HG03196 (cell line): ENCODE measurements at regions not wholly inside any gene's neighbourhood (a gene's known extent, or its start where the extent isn't known, plus 50 kb on each side); places are given as distances from the start of the nearest gene placed in this dataset.
"Not testable (repeated sequence)": the region's sequence is repeated elsewhere in the genome, so short reads cannot be mapped to it uniquely, and the experiment has no call there.

Source experiments
- ATAC-seq: cut with Tn5 transposase; IDR thresholded peaks from one replicate; pipeline ENCODE4 v1.9.1; 2021; ENCODE audit not compliant: unreplicated experiment

GRCh38 chr6:121634586-121634985, 199.1 kb downstream of the GJA1 start:
- ATAC-seq = not testable (repeated sequence)

GRCh38 chr6:121635355-121635754, 199.9 kb downstream of the GJA1 start:
- ATAC-seq = no peak

- not testable (repeated sequence) for ATAC-seq
These were observed 200.8 kb downstream of the GJA1 start for GRCh38 chr6:121636217-121636616.

- ATAC-seq = no peak
These were observed 203.6 kb downstream of the GJA1 start for GRCh38 chr6:121639021-121639420.

GRCh38 chr6:121641158-121641557, 205.7 kb downstream of the GJA1 start:
- no peak for ATAC-seq

GRCh38 chr6:121645100-121645745, 209.8 kb downstream of the GJA1 start:
- ATAC-seq = no peak

- no peak for ATAC-seq
These were observed 212.5 kb downstream of the GJA1 start for GRCh38 chr6:121647905-121648304.

GRCh38 chr6:121649951-121650350, 214.5 kb downstream of the GJA1 start:
- no peak for ATAC-seq

GRCh38 chr6:121651420-121651819, 216.0 kb downstream of the GJA1 start:
- no peak for ATAC-seq

GRCh38 chr6:121652223-121652622, 216.8 kb downstream of the GJA1 start:
- no peak for ATAC-seq

GRCh38 chr6:121652726-121653623, 217.5 kb downstream of the GJA1 start:
- ATAC-seq = no peak

GRCh38 chr6:121653624-121654008, 218.2 kb downstream of the GJA1 start:
- no peak for ATAC-seq

- no peak for ATAC-seq
These were observed 222.5 kb downstream of the GJA1 start for GRCh38 chr6:121657972-121658371.

- ATAC-seq = no peak
These were observed 224.8 kb downstream of the GJA1 start for GRCh38 chr6:121660277-121660676.

GRCh38 chr6:121663292-121663810, 227.9 kb downstream of the GJA1 start:
- no peak for ATAC-seq

- ATAC-seq = no peak
These were observed 228.7 kb downstream of the GJA1 start for GRCh38 chr6:121664158-121664557.

GRCh38 chr6:121666814-121667213, 231.4 kb downstream of the GJA1 start:
- no peak for ATAC-seq

GRCh38 chr6:121668259-121668658, 232.8 kb downstream of the GJA1 start:
- ATAC-seq = no peak

- no peak for ATAC-seq
These were observed 235.1 kb downstream of the GJA1 start for GRCh38 chr6:121670511-121670910.

GRCh38 chr6:121677571-121677970, 242.1 kb downstream of the GJA1 start:
- ATAC-seq = no peak

GRCh38 chr6:121678245-121678644, 242.8 kb downstream of the GJA1 start:
- ATAC-seq = no peak

GRCh38 chr6:121680058-121680457, 244.6 kb downstream of the GJA1 start:
- no peak for ATAC-seq
